ENCODE measurements at regions not wholly inside any gene's neighbourhood (a gene's known extent, or its start where the extent isn't known, plus 50 kb on each side); places are given as distances from the start of the nearest gene placed in this dataset.
"Not testable (repeated sequence)": the region's sequence is repeated elsewhere in the genome, so short reads cannot be mapped to it uniquely, and the experiment has no call there.

DNA sequence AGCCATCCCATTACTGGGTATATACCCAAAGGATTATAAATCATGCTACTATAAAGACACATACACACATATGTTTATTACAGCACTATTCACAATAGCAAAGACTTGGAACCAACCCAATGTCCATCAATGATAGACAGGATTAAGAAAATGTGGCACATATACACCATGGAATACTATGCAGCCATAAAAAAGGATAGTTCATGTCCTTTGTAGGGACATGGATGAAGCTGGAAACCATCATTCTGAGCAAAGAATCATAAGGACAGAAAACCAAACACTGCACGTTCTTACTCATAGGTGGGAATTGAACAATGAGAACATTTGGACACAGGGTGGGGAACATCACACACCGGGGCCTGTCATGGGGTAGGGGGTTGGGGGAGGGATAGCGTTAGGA lies 60.3 kb upstream of the NMU start:
- DNase-seq (ENCODE audit: low spot score in 2 of 2); ATAC-seq; H3K4me3 Mint-ChIP-seq; H3K36me3 Mint-ChIP-seq; H3K9me3 Mint-ChIP-seq; H3K4me1 Mint-ChIP-seq; H3K27ac Mint-ChIP-seq: not testable (repeated sequence)

GRCh38 chr4:55706541-55706940 lies 70.4 kb upstream of the NMU start:
- DNase-seq (ENCODE audit: low spot score in 2 of 2), result no peak
- Mint-ChIP-seq H3K9me3 (no peaks in the 10 kb centered on the region), H3K27ac (no peak overlapping the region), H3K4me3 (no peak overlapping the region), H3K4me1 (no peaks in the 10 kb centered on the region), H3K36me3 (no peaks in the 10 kb centered on the region)
- no peak for ATAC-seq

GRCh38 chr4:55707507-55707906 lies 71.4 kb upstream of the NMU start:
- no peak for DNase-seq (ENCODE audit: low spot score in 2 of 2)
- no peaks in the 10 kb centered on the region for H3K4me1 Mint-ChIP-seq
- H3K27ac Mint-ChIP-seq, result peak overlapping the region; percentile 26
- no peak for ATAC-seq
- H3K9me3 Mint-ChIP-seq, result no peaks in the 10 kb centered on the region
- H3K36me3 Mint-ChIP-seq, result no peaks in the 10 kb centered on the region
- H3K4me3 Mint-ChIP-seq, result peak overlapping the region; percentile 21

GRCh38 chr4:55707991-55708390 lies 71.9 kb upstream of the NMU start:
- ATAC-seq; H3K4me1 Mint-ChIP-seq; DNase-seq (ENCODE audit: low spot score in 2 of 2); H3K36me3 Mint-ChIP-seq; H3K9me3 Mint-ChIP-seq: not testable (repeated sequence)
- Mint-ChIP-seq H3K4me3 (peak overlapping the region; percentile 21), H3K27ac (peak overlapping the region; percentile 26)

DNA sequence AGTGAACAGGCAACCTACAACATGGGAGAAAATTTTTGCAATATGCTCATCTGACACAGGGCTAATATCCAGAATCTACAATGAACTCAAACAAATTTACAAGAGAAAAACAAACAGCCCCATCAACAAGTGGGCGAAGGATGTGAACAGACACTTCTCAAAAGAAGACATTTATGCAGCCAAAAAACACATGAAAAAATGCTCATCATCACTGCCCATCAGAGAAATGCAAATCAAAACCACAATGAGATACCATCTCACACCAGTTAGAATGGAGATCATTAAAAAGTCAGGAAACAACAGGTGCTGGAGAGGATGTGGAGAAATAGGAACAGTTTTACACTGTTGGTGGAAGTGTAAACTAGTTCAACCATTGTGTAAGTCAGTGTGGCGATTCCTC lies 76.7 kb upstream of the NMU start:
- not testable (repeated sequence) for H3K36me3 Mint-ChIP-seq; DNase-seq (ENCODE audit: low spot score in 2 of 2); H3K4me3 Mint-ChIP-seq; ATAC-seq; H3K27ac Mint-ChIP-seq; H3K9me3 Mint-ChIP-seq; H3K4me1 Mint-ChIP-seq

- H3K9me3 Mint-ChIP-seq, result no peaks in the 10 kb centered on the region
- no peak overlapping the region for H3K27ac Mint-ChIP-seq
- no peaks in the 10 kb centered on the region for H3K4me1 Mint-ChIP-seq
- ATAC-seq, result no peak
- no peaks in the 10 kb centered on the region for H3K36me3 Mint-ChIP-seq
- H3K4me3 Mint-ChIP-seq, result no peak overlapping the region
- DNase-seq (ENCODE audit: low spot score in 2 of 2), result no peak
These were observed 85.6 kb upstream of the NMU start for GRCh38 chr4:55721651-55722050.

- no peaks in the 10 kb centered on the region for H3K36me3 Mint-ChIP-seq
- no peak for DNase-seq (ENCODE audit: low spot score in 2 of 2)
- H3K27ac Mint-ChIP-seq, result no peak overlapping the region
- no peak overlapping the region for H3K4me3 Mint-ChIP-seq
- no peaks in the 10 kb centered on the region for H3K4me1 Mint-ChIP-seq
- ATAC-seq, result no peak
- H3K9me3 Mint-ChIP-seq, result no peaks in the 10 kb centered on the region
These were observed 86.0 kb upstream of the NMU start for GRCh38 chr4:55722132-55722531.

- Mint-ChIP-seq H3K27ac (no peak overlapping the region), H3K9me3 (no peaks in the 10 kb centered on the region), H3K4me1 (no peaks in the 10 kb centered on the region), H3K4me3 (no peak overlapping the region), H3K36me3 (no peaks in the 10 kb centered on the region)
- DNase-seq (ENCODE audit: low spot score in 2 of 2) (no peak), ATAC-seq (no peak)
These were observed 87.3 kb upstream of the NMU start for GRCh38 chr4:55723403-55723802.

DNA sequence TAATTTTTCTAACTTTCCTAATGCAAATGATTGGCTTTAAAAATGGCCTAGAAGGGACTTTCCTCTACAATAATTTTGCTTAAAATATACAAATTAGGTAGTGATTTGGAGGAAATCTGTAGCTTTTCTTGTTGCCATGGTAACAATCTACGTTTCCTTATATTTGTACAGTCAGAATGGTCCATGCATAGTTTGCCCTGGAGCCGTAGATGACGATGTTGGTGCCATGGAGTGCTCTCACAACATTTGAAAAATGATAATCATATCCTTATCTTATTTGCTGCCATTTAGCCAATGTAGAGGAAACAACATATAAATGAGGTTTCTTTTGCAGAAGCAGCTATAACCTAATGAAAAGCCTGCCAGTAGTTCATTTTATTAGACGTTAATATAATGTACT lies 89.0 kb upstream of the NMU start:
- H3K4me1 Mint-ChIP-seq, result no peaks in the 10 kb centered on the region
- ATAC-seq (no peak), DNase-seq (ENCODE audit: low spot score in 2 of 2) (no peak)
- no peaks in the 10 kb centered on the region for H3K9me3 Mint-ChIP-seq
- no peak overlapping the region for H3K27ac Mint-ChIP-seq
- no peaks in the 10 kb centered on the region for H3K36me3 Mint-ChIP-seq
- no peak overlapping the region for H3K4me3 Mint-ChIP-seq

- Mint-ChIP-seq H3K9me3 (no peaks in the 10 kb centered on the region), H3K36me3 (no peaks in the 10 kb centered on the region), H3K4me1 (no peaks in the 10 kb centered on the region), H3K4me3 (no peak overlapping the region), H3K27ac (no peak overlapping the region)
- DNase-seq (ENCODE audit: low spot score in 2 of 2), result no peak
- ATAC-seq, result no peak
These were observed 91.6 kb upstream of the NMU start for GRCh38 chr4:55727746-55728145.

DNA sequence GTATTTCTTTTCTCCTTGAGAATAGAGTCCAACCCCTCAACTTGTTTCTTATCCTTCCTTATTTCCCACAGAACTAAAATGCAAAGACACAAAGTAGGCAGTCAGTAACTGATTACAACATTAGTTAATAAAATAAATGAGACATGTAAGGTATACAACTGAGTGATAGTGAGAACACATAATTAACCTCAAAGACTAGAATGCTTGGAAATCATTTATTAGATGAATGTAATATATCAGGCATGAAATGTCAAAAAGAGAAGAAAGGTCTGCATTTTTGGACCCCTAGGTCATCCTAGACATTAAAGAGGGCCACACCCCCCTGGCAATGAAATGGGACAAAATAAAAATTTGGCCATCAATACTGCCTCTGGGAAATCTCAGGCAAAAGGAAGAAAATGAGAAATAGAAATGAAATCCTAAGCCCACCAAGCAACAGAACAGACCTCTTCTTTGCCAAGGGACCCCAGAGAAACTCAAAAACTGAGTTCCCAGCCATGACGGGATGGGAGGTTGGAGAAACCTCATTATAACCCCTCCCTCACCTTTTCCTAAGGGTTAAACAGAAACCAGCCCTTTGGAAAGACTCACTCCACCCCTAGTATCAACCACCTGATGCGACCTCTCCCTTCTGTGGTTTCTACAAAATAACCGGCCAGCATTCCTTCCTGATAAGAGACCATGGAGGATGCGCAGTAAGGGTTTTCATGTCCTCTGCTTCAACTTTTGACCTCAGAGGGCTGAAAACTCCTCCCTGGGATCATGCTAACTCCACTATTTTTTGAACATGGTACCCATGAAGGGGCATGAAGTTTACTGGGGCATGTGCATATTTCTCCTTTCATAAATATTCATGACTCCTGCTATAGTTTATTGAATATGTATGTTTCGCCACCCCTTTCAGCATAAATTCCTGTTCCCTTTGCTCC lies 90.0 kb upstream of the EXOC1L start:
- Mint-ChIP-seq H3K4me3 (no peak overlapping the region), H3K27ac (no peak overlapping the region), H3K9me3 (no peaks in the 10 kb centered on the region), H3K4me1 (no peaks in the 10 kb centered on the region), H3K36me3 (no peaks in the 10 kb centered on the region)
- no peak for DNase-seq (ENCODE audit: low spot score in 2 of 2)
- no peak for ATAC-seq

DNA sequence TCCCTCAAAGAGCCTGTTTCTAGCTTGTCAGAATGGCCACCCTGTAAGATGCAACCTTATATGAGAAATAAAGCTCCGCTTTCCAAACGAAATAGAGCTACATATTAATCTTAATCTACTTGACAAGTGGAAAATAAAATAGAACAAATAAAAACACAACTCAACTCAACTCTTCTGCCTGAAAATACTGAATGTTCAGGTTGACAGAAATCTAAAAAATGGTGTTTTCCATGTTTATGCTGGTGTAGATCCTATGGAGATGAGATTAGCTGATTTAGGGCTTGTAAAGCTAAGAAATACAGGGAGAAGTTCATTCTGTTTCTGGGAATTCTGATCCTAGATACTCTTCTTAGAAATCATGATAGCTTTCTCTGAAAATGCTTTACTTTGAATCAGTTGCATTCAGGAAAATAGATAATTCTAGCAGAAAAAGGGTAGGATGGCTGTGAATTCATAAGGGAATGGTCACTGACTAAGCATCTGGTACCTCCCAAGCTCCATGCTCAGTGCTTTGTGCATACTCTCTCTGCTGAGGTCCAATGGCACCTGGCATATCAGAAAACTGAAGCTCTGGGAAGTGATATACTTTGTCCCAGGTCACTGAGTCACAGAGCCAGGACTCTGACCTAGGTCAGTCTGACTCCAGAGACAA lies 89.2 kb upstream of the EXOC1L start:
- Mint-ChIP-seq H3K27ac (no peak overlapping the region), H3K36me3 (no peaks in the 10 kb centered on the region), H3K9me3 (no peaks in the 10 kb centered on the region), H3K4me3 (no peak overlapping the region), H3K4me1 (no peaks in the 10 kb centered on the region)
- DNase-seq (ENCODE audit: low spot score in 2 of 2) (no peak), ATAC-seq (no peak)

DNA sequence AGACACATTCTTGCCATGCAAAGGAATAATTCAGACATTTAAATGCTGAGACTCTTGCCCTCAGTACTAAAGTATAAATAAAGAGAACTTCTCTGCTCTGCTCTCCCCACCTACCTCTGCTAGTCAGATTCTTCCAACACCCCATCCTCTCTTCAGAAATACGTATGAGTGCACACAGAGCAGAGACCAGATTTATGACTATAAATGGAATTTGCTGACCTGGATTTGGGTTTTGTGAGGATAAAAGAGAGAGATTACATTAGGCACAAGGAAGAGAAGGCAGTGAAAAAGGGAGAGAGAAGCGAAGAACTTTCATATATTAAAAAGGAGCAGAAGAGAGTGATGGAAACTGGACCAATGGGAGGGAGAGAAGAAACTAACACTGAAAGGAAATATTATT lies 87.6 kb upstream of the EXOC1L start:
- H3K9me3 Mint-ChIP-seq, result no peaks in the 10 kb centered on the region
- no peak overlapping the region for H3K27ac Mint-ChIP-seq
- H3K36me3 Mint-ChIP-seq, result no peaks in the 10 kb centered on the region
- H3K4me3 Mint-ChIP-seq, result no peak overlapping the region
- ATAC-seq (no peak), DNase-seq (ENCODE audit: low spot score in 2 of 2) (no peak)
- no peaks in the 10 kb centered on the region for H3K4me1 Mint-ChIP-seq

- no peaks in the 10 kb centered on the region for H3K36me3 Mint-ChIP-seq
- no peaks in the 10 kb centered on the region for H3K9me3 Mint-ChIP-seq
- ATAC-seq (no peak), DNase-seq (ENCODE audit: low spot score in 2 of 2) (no peak)
- H3K4me1 Mint-ChIP-seq, result no peaks in the 10 kb centered on the region
- H3K27ac Mint-ChIP-seq, result no peak overlapping the region
- H3K4me3 Mint-ChIP-seq, result no peak overlapping the region
These were observed 86.7 kb upstream of the EXOC1L start for GRCh38 chr4:55732864-55733263.

GRCh38 chr4:55733932-55734331 lies 85.7 kb upstream of the EXOC1L start:
- H3K4me1 Mint-ChIP-seq, result no peaks in the 10 kb centered on the region
- H3K9me3 Mint-ChIP-seq, result no peaks in the 10 kb centered on the region
- no peak overlapping the region for H3K4me3 Mint-ChIP-seq
- DNase-seq (ENCODE audit: low spot score in 2 of 2) (no peak), ATAC-seq (no peak)
- no peak overlapping the region for H3K27ac Mint-ChIP-seq
- no peaks in the 10 kb centered on the region for H3K36me3 Mint-ChIP-seq

GRCh38 chr4:55736605-55737183 lies 82.9 kb upstream of the EXOC1L start:
- Mint-ChIP-seq H3K27ac (no peak overlapping the region), H3K4me3 (no peak overlapping the region), H3K36me3 (no peaks in the 10 kb centered on the region)

More at GRCh38 chr4:55736605-55737183, 82.9 kb upstream of the EXOC1L start:
- ATAC-seq (no peak), DNase-seq (ENCODE audit: low spot score in 2 of 2) (no peak)
- Mint-ChIP-seq H3K4me1 (no peaks in the 10 kb centered on the region), H3K9me3 (no peaks in the 10 kb centered on the region)
